ENCODE measurements at regions not wholly inside any gene's neighbourhood (a gene's known extent, or its start where the extent isn't known, plus 50 kb on each side); places are given as distances from the start of the nearest gene placed in this dataset.

- Mint-ChIP-seq H3K4me1 (peaks cover 35 to 37% of the 10 kb centered on the region in 2 experiments), H3K36me3 (ENCODE audit: insufficient read depth in 1 of 3, low read depth in 3 of 3) (peaks cover 9 to 13% (median 10%) of the 10 kb centered on the region in 3 experiments), H3K9me3 (peaks cover 9% of the 10 kb centered on the region in 2 experiments; a peak in 4 of 5 replicates), H3K4me3 (no peak overlapping the region), H3K27me3 (ENCODE audit: low read depth) (no peaks in the 10 kb centered on the region), H3K27ac (peak overlapping the region in 2 of 3 experiments; percentile 49 to 94; a peak in 3 of 7 replicates)
- H3K23me2 ChIP-seq (ENCODE audit: insufficient read length, low read depth, low read length, poor library complexity, severe bottlenecking): no peaks in the 10 kb centered on the region
- H3K9ac ChIP-seq (ENCODE audit: extremely low read depth, insufficient read length, low read length): no peak overlapping the region
- H3T11ph ChIP-seq (ENCODE audit: low read length): no peak overlapping the region
- peak overlapping the region; percentile 85 for H3K27ac ChIP-seq (ENCODE audit: insufficient read length, low read depth, low read length)
- WGBS (ENCODE audit: extremely low coverage, insufficient read length, low lambda C conversion rate): no CpG with 5 or more reads among the region's 8 CpGs
- no peak overlapping the region for H2BK120ac ChIP-seq (ENCODE audit: low read depth, low read length, poor library complexity, severe bottlenecking)
- H3K56ac ChIP-seq (ENCODE audit: insufficient read length, low read depth, low read length): no peak overlapping the region
- H3K4me2 ChIP-seq (ENCODE audit: insufficient read depth, insufficient read length, low read length): no peak overlapping the region
- H3K4ac ChIP-seq (ENCODE audit: low read depth, low read length): no peak overlapping the region
- TF ChIP-seq CTCF (conservative IDR thresholded peaks at IDR 0.05): no peak
- H4K5ac ChIP-seq (ENCODE audit: insufficient read length, low read depth, low read length): no peak overlapping the region
- H3K14ac ChIP-seq (ENCODE audit: insufficient read depth, low read length): no peak overlapping the region
- H2BK20ac ChIP-seq (ENCODE audit: low read depth, low read length, poor library complexity, severe bottlenecking): no peak overlapping the region
- H2BK5ac ChIP-seq (ENCODE audit: insufficient read length, low read length): no peak overlapping the region
- H3K9me3 ChIP-seq (ENCODE audit: control insufficient read depth, low read depth, low read length): no peaks in the 10 kb centered on the region
- no peak overlapping the region for H3K23ac ChIP-seq (ENCODE audit: insufficient read length, low read depth, low read length)
- H3K18ac ChIP-seq (ENCODE audit: insufficient read length, low read depth, low read length): no peak overlapping the region
- no peak overlapping the region for H4K91ac ChIP-seq (ENCODE audit: insufficient read length, low read depth, low read length)
- H2BK12ac ChIP-seq (ENCODE audit: insufficient read length, low read depth, low read length): no peak overlapping the region
- no peaks in the 10 kb centered on the region for H3K27me3 ChIP-seq (ENCODE audit: insufficient read depth, low read length)
- H3K79me2 ChIP-seq (ENCODE audit: insufficient read depth, low read length): no peaks in the 10 kb centered on the region
- H2AFZ ChIP-seq (ENCODE audit: low read length): no peak overlapping the region
- H3K4me1 ChIP-seq (ENCODE audit: insufficient read depth, low read length): peaks cover 12% of the 10 kb centered on the region
- H2BK15ac ChIP-seq (ENCODE audit: low read depth, low read length): no peak overlapping the region
- no peak overlapping the region for H2AK5ac ChIP-seq (ENCODE audit: insufficient read length, low read length)
- H4K8ac ChIP-seq (replicated peaks; ENCODE audit: insufficient read length, low read depth, low read length): no peak overlapping the region
- no peaks in the 10 kb centered on the region for H3K79me1 ChIP-seq (ENCODE audit: insufficient read depth, low read depth, low read length, poor library complexity, severe bottlenecking)
- no peak for DNase-seq
- H4K20me1 ChIP-seq (ENCODE audit: control insufficient read depth, insufficient read depth, insufficient read length): no peaks in the 10 kb centered on the region
These were observed 226.0 kb upstream of the P2RY1 start for GRCh38 chr3:152608696-152609594.

Measured in H9 (cell line).